Mammary epithelial cell (primary cell): ENCODE measurements at regions not wholly inside any gene's neighbourhood (a gene's known extent, or its start where the extent isn't known, plus 50 kb on each side); places are given as distances from the start of the nearest gene placed in this dataset.

Source experiments
- CTCF ChIP-seq, 2 donors: IDR thresholded peaks in 1 of 2; conservative IDR thresholded peaks in 1 of 2; 2 replicates each; pipeline ENCODE4 v1.5.1; 2011 to 2012; ENCODE audit warnings: inconsistent platforms in 2 of 2, low read length in 2 of 2, mild to moderate bottlenecking in 2 of 2, control low read depth in 1 of 2, low read depth in 1 of 2; ENCODE audit not compliant: insufficient read depth in 1 of 2; ENCODE audit errors: extremely low read depth in 1 of 2
- EZH2 ChIP-seq: IDR thresholded peaks from 2 replicates; pipeline ENCODE4 v1.6.1; 2012; ENCODE audit warnings: low read length, inconsistent platforms, borderline replicate concordance

- TF ChIP-seq CTCF (conservative IDR thresholded peaks at IDR 0.05 in 1 of 2, IDR thresholded peaks at IDR 0.05 in 1 of 2; ENCODE audit: extremely low read depth in 1 of 2, insufficient read depth in 1 of 2, low read depth in 1 of 2, low read length in 2 of 2) (no peak), EZH2 (no peak)
Observed at GRCh38 chr1:177480741-177481305, 310.1 kb downstream of the BRINP2 start.
